Endothelial cell (in vitro differentiated cells): ENCODE measurements at regions not wholly inside any gene's neighbourhood (a gene's known extent, or its start where the extent isn't known, plus 50 kb on each side); places are given as distances from the start of the nearest gene placed in this dataset.

Experiments used
- DNase-seq: peaks from one replicate; pipeline ENCODE4 v3.0.0; 2021; ENCODE audit warnings: low spot score
- H3K27ac Mint-ChIP-seq: one replicate; pipeline ENCODE4 v1.8.0; 2021; ENCODE audit warnings: mixed read lengths, inconsistent platforms; ENCODE audit not compliant: unreplicated experiment
- H3K27me3 Mint-ChIP-seq: one replicate; pipeline ENCODE4 v1.8.0; 2021; ENCODE audit warnings: mild to moderate bottlenecking, moderate library complexity, mixed read lengths, inconsistent platforms; ENCODE audit not compliant: unreplicated experiment
- H3K36me3 Mint-ChIP-seq: one replicate; pipeline ENCODE4 v1.8.0; 2021; ENCODE audit warnings: mild to moderate bottlenecking, low read depth, mixed read lengths, inconsistent platforms; ENCODE audit not compliant: unreplicated experiment
- H3K4me1 Mint-ChIP-seq: one replicate; pipeline ENCODE4 v1.8.0; 2021; ENCODE audit warnings: mild to moderate bottlenecking, mixed read lengths, inconsistent platforms; ENCODE audit not compliant: unreplicated experiment
- H3K4me3 Mint-ChIP-seq: one replicate; pipeline ENCODE4 v1.8.0; 2021; ENCODE audit warnings: mild to moderate bottlenecking, mixed read lengths, inconsistent platforms; ENCODE audit not compliant: unreplicated experiment
- H3K9me3 Mint-ChIP-seq: one replicate; pipeline ENCODE4 v1.8.0; 2021; ENCODE audit warnings: mixed read lengths, inconsistent platforms; ENCODE audit not compliant: unreplicated experiment
- CTCF ChIP-seq: fragments of 200-600 bp; sonication (generic); IDR thresholded peaks from one replicate; pipeline ENCODE4 v1.5.0; 2021; ENCODE audit warnings: antibody characterized with exemption; ENCODE audit not compliant: unreplicated experiment

- DNase-seq = no peak
- no peak overlapping the region for H3K4me3 Mint-ChIP-seq
- H3K4me1 Mint-ChIP-seq = no peaks in the 10 kb centered on the region
- TF ChIP-seq CTCF = no peak
- peaks cover 5% of the 10 kb centered on the region for H3K9me3 Mint-ChIP-seq
- no peak overlapping the region for H3K27ac Mint-ChIP-seq
- H3K27me3 Mint-ChIP-seq = no peaks in the 10 kb centered on the region
- H3K36me3 Mint-ChIP-seq = no peaks in the 10 kb centered on the region
Measured at GRCh38 chr1:70843452-70843851, 204.2 kb downstream of the PTGER3 start.

DNA sequence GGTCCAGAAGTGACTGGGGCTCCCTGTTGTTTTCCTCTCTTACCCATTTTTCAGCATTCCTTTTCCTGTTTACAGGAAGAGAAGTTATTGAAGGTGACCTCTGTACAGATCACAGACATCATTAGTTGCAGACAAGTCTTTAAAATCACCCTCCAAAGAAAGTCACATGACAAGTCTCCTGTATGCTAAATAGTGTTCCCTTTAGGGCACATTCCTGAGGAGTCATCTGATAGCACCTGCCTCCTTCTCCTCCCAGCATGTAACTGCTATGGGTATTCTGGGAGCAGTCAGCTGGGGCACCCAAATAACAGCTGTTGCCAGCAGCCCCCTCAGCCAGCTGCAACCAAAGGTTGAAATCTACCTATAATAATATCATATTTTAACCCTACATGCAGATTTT is 200.6 kb downstream of the PTGER3 start:
- H3K27me3 Mint-ChIP-seq = no peaks in the 10 kb centered on the region
- H3K4me3 Mint-ChIP-seq = no peak overlapping the region
- no peaks in the 10 kb centered on the region for H3K36me3 Mint-ChIP-seq
- peaks cover 5% of the 10 kb centered on the region for H3K9me3 Mint-ChIP-seq
- no peak for TF ChIP-seq CTCF
- no peak for DNase-seq
- H3K4me1 Mint-ChIP-seq = no peaks in the 10 kb centered on the region
- no peak overlapping the region for H3K27ac Mint-ChIP-seq

GRCh38 chr1:70855203-70855602 is 192.4 kb downstream of the PTGER3 start:
- H3K27ac Mint-ChIP-seq = no peak overlapping the region
- DNase-seq = no peak
- no peaks in the 10 kb centered on the region for H3K27me3 Mint-ChIP-seq
- H3K36me3 Mint-ChIP-seq = no peaks in the 10 kb centered on the region
- H3K9me3 Mint-ChIP-seq = no peaks in the 10 kb centered on the region
- H3K4me1 Mint-ChIP-seq = no peaks in the 10 kb centered on the region
- no peak for TF ChIP-seq CTCF
- no peak overlapping the region for H3K4me3 Mint-ChIP-seq

DNA sequence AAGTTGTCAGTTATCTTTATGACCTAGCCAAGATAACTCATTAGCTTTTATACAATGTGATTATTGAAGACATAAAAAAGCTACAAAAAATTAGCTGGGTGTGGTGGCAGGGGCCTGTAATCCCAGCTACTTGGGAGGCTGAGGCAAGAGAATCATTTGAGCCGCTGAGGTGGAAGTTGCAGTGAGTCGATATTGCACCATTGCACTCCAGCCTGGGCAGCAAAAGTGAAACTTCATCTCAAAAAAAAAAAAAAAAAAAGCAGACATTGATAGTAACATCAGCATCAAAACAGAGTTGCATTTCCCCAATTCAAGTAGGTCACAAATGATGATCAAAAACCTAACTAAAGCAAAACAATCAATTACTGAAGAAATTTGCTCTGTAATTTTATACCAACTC is 191.4 kb downstream of the PTGER3 start:
- no peaks in the 10 kb centered on the region for H3K9me3 Mint-ChIP-seq
- no peak overlapping the region for H3K27ac Mint-ChIP-seq
- TF ChIP-seq CTCF = no peak
- H3K4me3 Mint-ChIP-seq = no peak overlapping the region
- H3K27me3 Mint-ChIP-seq = no peaks in the 10 kb centered on the region
- no peaks in the 10 kb centered on the region for H3K36me3 Mint-ChIP-seq
- no peak for DNase-seq
- H3K4me1 Mint-ChIP-seq = no peaks in the 10 kb centered on the region

GRCh38 chr1:70863239-70863638 is 184.4 kb downstream of the PTGER3 start:
- Mint-ChIP-seq H3K4me3 (no peak overlapping the region), H3K36me3 (no peaks in the 10 kb centered on the region), H3K27me3 (peaks cover 1% of the 10 kb centered on the region)

More at GRCh38 chr1:70863239-70863638, 184.4 kb downstream of the PTGER3 start:
- Mint-ChIP-seq H3K27ac (no peak overlapping the region), H3K9me3 (no peaks in the 10 kb centered on the region), H3K4me1 (peaks cover 5% of the 10 kb centered on the region)
- DNase-seq = no peak
- no peak for TF ChIP-seq CTCF
